ENCODE measurements at regions not wholly inside any gene's neighbourhood (a gene's known extent, or its start where the extent isn't known, plus 50 kb on each side); places are given as distances from the start of the nearest gene placed in this dataset.
"Not testable (repeated sequence)": the region's sequence is repeated elsewhere in the genome, so short reads cannot be mapped to it uniquely, and the experiment has no call there.

GRCh38 chr6:60767791-60768499 is 1518.1 kb downstream of the KHDRBS2 start:
- RAD21 ChIA-PET (ENCODE audit: unreplicated experiment); intact Hi-C loops (cut with micrococcal nuclease; ENCODE audit: unreplicated experiment); ATAC-seq; POLR2A ChIA-PET; BruUV-seq (replicated peaks); H3K4me1 ChIP-seq (ENCODE audit: control insufficient read depth, insufficient read depth, low read length); H3K36me3 ChIP-seq (ENCODE audit: control insufficient read depth in 2 of 2, insufficient read depth in 2 of 2, low read length in 1 of 2); DNase-seq (ENCODE audit: low read depth, low spot score); H3K4me3 ChIP-seq; H3K79me2 ChIP-seq (ENCODE audit: control insufficient read depth, insufficient read depth, low read length); H3K27me3 ChIP-seq (replicated peaks in 1 of 2; ENCODE audit: control insufficient read depth in 2 of 2, insufficient read depth in 2 of 2, low read length in 1 of 2); FAIRE-seq; H4K20me1 ChIP-seq (ENCODE audit: control insufficient read depth, insufficient read depth); H2AFZ ChIP-seq (ENCODE audit: control insufficient read depth, low read depth, low read length); H3K4me2 ChIP-seq (ENCODE audit: control insufficient read depth, insufficient read depth); in situ Hi-C loops (cut with MboI); SMC1A ChIA-PET (ENCODE audit: uncharacterized antibody, unreplicated experiment); H3K9me3 ChIP-seq (replicated peaks; ENCODE audit: control insufficient read depth, insufficient read depth, low read length); H3K27ac ChIP-seq (ENCODE audit: control insufficient read depth, insufficient read depth); CTCF ChIA-PET; H3K9ac ChIP-seq (ENCODE audit: control insufficient read depth, insufficient read depth, low read length): not testable (repeated sequence)
- 0% methylated on average over 4 of the region's 4 CpGs for WGBS (ENCODE audit: insufficient coverage, insufficient replicate concordance, low lambda C conversion rate, missing lambda C conversion rate)

DNA sequence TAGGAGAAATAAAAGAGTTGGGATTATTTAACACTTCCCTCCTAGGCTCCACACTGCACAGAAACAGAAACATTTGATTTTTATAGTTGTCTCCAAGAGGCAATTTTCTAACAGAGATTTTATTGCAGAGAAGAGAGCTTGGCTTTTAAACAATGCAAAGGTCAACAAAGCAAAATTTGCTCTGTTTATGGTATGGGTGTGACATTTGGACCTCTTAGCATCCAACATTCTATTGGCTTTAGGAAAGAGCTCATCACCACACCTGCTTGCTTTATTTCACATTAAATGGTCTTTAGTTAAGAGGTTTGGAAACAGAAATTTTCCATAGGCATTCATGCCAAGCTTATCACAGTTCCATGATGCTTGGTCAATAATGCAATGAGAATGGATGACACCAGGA is 1520.7 kb downstream of the KHDRBS2 start:
- POLR2A ChIA-PET; H3K9me3 ChIP-seq (replicated peaks; ENCODE audit: control insufficient read depth, insufficient read depth, low read length); in situ Hi-C loops (cut with MboI); ATAC-seq; H3K27me3 ChIP-seq (replicated peaks in 1 of 2; ENCODE audit: control insufficient read depth in 2 of 2, insufficient read depth in 2 of 2, low read length in 1 of 2); DNase-seq (ENCODE audit: low read depth, low spot score); H3K4me1 ChIP-seq (ENCODE audit: control insufficient read depth, insufficient read depth, low read length); CTCF ChIA-PET; intact Hi-C loops (cut with micrococcal nuclease; ENCODE audit: unreplicated experiment); H3K9ac ChIP-seq (ENCODE audit: control insufficient read depth, insufficient read depth, low read length); SMC1A ChIA-PET (ENCODE audit: uncharacterized antibody, unreplicated experiment); H3K79me2 ChIP-seq (ENCODE audit: control insufficient read depth, insufficient read depth, low read length); FAIRE-seq; H2AFZ ChIP-seq (ENCODE audit: control insufficient read depth, low read depth, low read length); H4K20me1 ChIP-seq (ENCODE audit: control insufficient read depth, insufficient read depth); H3K36me3 ChIP-seq (ENCODE audit: control insufficient read depth in 2 of 2, insufficient read depth in 2 of 2, low read length in 1 of 2); BruUV-seq (replicated peaks); RAD21 ChIA-PET (ENCODE audit: unreplicated experiment); H3K4me3 ChIP-seq; H3K27ac ChIP-seq (ENCODE audit: control insufficient read depth, insufficient read depth); H3K4me2 ChIP-seq (ENCODE audit: control insufficient read depth, insufficient read depth): not testable (repeated sequence)

DNA sequence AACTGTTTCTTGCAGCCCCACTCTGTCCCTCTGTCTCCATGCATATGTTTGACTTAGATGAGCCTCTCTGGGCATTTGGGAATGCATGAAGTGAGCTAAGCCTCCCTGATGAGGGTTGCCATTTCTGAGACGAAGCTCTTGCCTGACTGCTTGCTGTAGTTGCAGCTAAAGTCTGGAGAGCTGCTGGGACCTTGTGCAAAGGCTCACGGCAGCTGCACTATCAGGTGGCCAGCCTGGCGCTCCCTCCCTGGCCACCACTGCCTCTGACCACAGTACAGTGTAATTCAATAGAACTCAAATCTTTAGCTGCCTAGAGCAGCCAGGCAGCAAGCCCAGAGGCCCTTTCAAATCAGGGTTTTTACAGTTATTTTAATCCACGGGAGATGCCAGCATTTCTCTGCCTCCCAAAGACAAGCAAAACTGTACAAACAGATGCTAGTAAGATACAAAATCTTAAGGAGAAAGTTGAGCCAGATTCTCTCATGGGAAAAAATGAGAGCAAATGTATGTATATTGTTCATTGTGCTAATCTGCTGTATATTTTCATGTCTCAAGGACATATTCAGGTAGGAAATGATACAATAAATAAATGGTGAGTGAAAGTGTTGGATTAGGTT is 1522.5 kb downstream of the KHDRBS2 start:
- CTCF ChIA-PET; BruUV-seq (replicated peaks); H3K79me2 ChIP-seq (ENCODE audit: control insufficient read depth, insufficient read depth, low read length); H3K4me2 ChIP-seq (ENCODE audit: control insufficient read depth, insufficient read depth); H3K4me3 ChIP-seq; SMC1A ChIA-PET (ENCODE audit: uncharacterized antibody, unreplicated experiment); in situ Hi-C loops (cut with MboI); H3K9me3 ChIP-seq (replicated peaks; ENCODE audit: control insufficient read depth, insufficient read depth, low read length); FAIRE-seq; H4K20me1 ChIP-seq (ENCODE audit: control insufficient read depth, insufficient read depth); ATAC-seq; intact Hi-C loops (cut with micrococcal nuclease; ENCODE audit: unreplicated experiment); H3K27me3 ChIP-seq (replicated peaks in 1 of 2; ENCODE audit: control insufficient read depth in 2 of 2, insufficient read depth in 2 of 2, low read length in 1 of 2); H3K36me3 ChIP-seq (ENCODE audit: control insufficient read depth in 2 of 2, insufficient read depth in 2 of 2, low read length in 1 of 2); H3K27ac ChIP-seq (ENCODE audit: control insufficient read depth, insufficient read depth); H3K4me1 ChIP-seq (ENCODE audit: control insufficient read depth, insufficient read depth, low read length); RAD21 ChIA-PET (ENCODE audit: unreplicated experiment); DNase-seq (ENCODE audit: low read depth, low spot score); H3K9ac ChIP-seq (ENCODE audit: control insufficient read depth, insufficient read depth, low read length); POLR2A ChIA-PET; H2AFZ ChIP-seq (ENCODE audit: control insufficient read depth, low read depth, low read length): not testable (repeated sequence)
- WGBS (ENCODE audit: insufficient coverage, insufficient replicate concordance, low lambda C conversion rate, missing lambda C conversion rate): 2% methylated on average over 4 of the region's 4 CpGs

DNA sequence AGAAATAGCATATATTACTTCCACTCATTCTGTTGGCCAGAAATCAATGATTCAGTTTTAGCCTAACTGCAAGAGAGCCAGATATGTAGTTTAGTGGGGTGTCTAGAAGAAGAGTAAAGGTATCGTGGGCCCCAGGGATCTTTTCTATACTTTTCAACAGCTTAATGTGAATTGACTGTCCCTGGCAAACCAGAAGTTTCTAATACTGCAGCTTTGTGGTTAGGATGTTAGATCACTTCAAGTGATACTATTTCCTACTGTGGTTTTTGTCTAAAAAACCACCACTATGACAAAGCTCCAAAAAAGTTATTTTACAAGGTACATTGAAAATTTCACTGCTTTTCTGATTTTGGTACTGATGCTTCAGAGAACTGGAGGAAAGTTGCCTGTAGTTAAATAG is 1525.1 kb downstream of the KHDRBS2 start:
- WGBS (ENCODE audit: insufficient coverage, insufficient replicate concordance, low lambda C conversion rate, missing lambda C conversion rate): 0% methylated on average over 1 of the region's 1 CpG
- POLR2A ChIA-PET: not testable (repeated sequence)

More for the DNA sequence above, 1525.1 kb downstream of the KHDRBS2 start:
- H3K27me3 ChIP-seq (replicated peaks in 1 of 2; ENCODE audit: control insufficient read depth in 2 of 2, insufficient read depth in 2 of 2, low read length in 1 of 2); RAD21 ChIA-PET (ENCODE audit: unreplicated experiment); SMC1A ChIA-PET (ENCODE audit: uncharacterized antibody, unreplicated experiment); ATAC-seq; H3K4me3 ChIP-seq; FAIRE-seq; H3K27ac ChIP-seq (ENCODE audit: control insufficient read depth, insufficient read depth); H4K20me1 ChIP-seq (ENCODE audit: control insufficient read depth, insufficient read depth); H3K4me1 ChIP-seq (ENCODE audit: control insufficient read depth, insufficient read depth, low read length); H3K4me2 ChIP-seq (ENCODE audit: control insufficient read depth, insufficient read depth); H2AFZ ChIP-seq (ENCODE audit: control insufficient read depth, low read depth, low read length); intact Hi-C loops (cut with micrococcal nuclease; ENCODE audit: unreplicated experiment); H3K9me3 ChIP-seq (replicated peaks; ENCODE audit: control insufficient read depth, insufficient read depth, low read length); H3K9ac ChIP-seq (ENCODE audit: control insufficient read depth, insufficient read depth, low read length); CTCF ChIA-PET; H3K79me2 ChIP-seq (ENCODE audit: control insufficient read depth, insufficient read depth, low read length); DNase-seq (ENCODE audit: low read depth, low spot score); in situ Hi-C loops (cut with MboI); BruUV-seq (replicated peaks); H3K36me3 ChIP-seq (ENCODE audit: control insufficient read depth in 2 of 2, insufficient read depth in 2 of 2, low read length in 1 of 2): not testable (repeated sequence)

All from GM12878 (cell line).